Left ventricle myocardium superior (tissue), 1 donor: ENCODE measurements at regions not wholly inside any gene's neighbourhood (a gene's known extent, or its start where the extent isn't known, plus 50 kb on each side); places are given as distances from the start of the nearest gene placed in this dataset.

Experiments used
- ATAC-seq: fragments of 200-7000 bp; cut with Tn5 transposase; one replicate; pipeline ENCODE4 v1.9.1; 2020; ENCODE audit warnings: mild to moderate bottlenecking, moderate library complexity
- DNase-seq: peaks from one replicate; pipeline ENCODE4 v3.0.0-alpha.2; 2020
- intact Hi-C: fragments of 100-400 bp; cut with micrococcal nuclease; formaldehyde crosslinking; loops from one replicate; pipeline ENCODE4 v1.11.0; 2022
- donor health status: DM: no; HTN: yes; CAD: no; lungs with severe emphysema.

GRCh38 chr20:4602297-4602631, 84.0 kb upstream of the PRNP start:
- no peak for DNase-seq
- intact Hi-C loops, result no loop called here
- ATAC-seq, result peak; percentile 7

GRCh38 chr20:4601630-4602296, 84.5 kb upstream of the PRNP start:
- ATAC-seq, result peak; percentile 98
- intact Hi-C loops, result no loop called here
- DNase-seq, result peak; percentile 88

GRCh38 chr20:4600308-4601014, 85.8 kb upstream of the PRNP start:
- DNase-seq (no peak), ATAC-seq (no peak)
- intact Hi-C loops, result no loop called here

GRCh38 chr20:4597215-4597614, 89.0 kb upstream of the PRNP start:
- ATAC-seq (no peak), DNase-seq (no peak)
- intact Hi-C loops, result no loop called here

GRCh38 chr20:4593149-4593525, 93.1 kb upstream of the PRNP start:
- ATAC-seq (no peak), DNase-seq (no peak)
- intact Hi-C loops, result no loop called here

GRCh38 chr20:4592316-4593148, 93.7 kb upstream of the PRNP start:
- intact Hi-C loops, result no loop called here
- DNase-seq (peak; percentile 75), ATAC-seq (peak; percentile 92)

GRCh38 chr20:4591975-4592315, 94.3 kb upstream of the PRNP start:
- ATAC-seq (no peak), DNase-seq (no peak)
- intact Hi-C loops, result no loop called here

- ATAC-seq (no peak), DNase-seq (no peak)
Observed at GRCh38 chr20:4585758-4586157, 100.5 kb upstream of the PRNP start.

GRCh38 chr20:4585104-4585753, 101.0 kb upstream of the PRNP start:
- DNase-seq, result no peak
- intact Hi-C loops, result no loop called here
- ATAC-seq, result no peak

More at GRCh38 chr20:4585758-4586157, 100.5 kb upstream of the PRNP start:
- intact Hi-C loops, result no loop called here

- DNase-seq (no peak), ATAC-seq (no peak)
- intact Hi-C loops, result loop anchor here (5.0 kb wide), 1 partner anchor 332 kb away; no protein-coding TSS in a partner anchor
Observed at GRCh38 chr20:4584510-4584909, 101.7 kb upstream of the PRNP start.

- DNase-seq (no peak), ATAC-seq (no peak)
- intact Hi-C loops, result loop anchor here (5.0 kb wide), 1 partner anchor 330 kb away; no protein-coding TSS in a partner anchor
Observed at GRCh38 chr20:4581838-4582237, 104.4 kb upstream of the PRNP start.

GRCh38 chr20:4578375-4578774, 107.9 kb upstream of the PRNP start:
- intact Hi-C loops, result no loop called here
- ATAC-seq, result no peak

GRCh38 chr20:4574356-4574690, 111.9 kb upstream of the PRNP start:
- ATAC-seq, result no peak
- intact Hi-C loops, result no loop called here
- no peak for DNase-seq

More at GRCh38 chr20:4578375-4578774, 107.9 kb upstream of the PRNP start:
- DNase-seq, result no peak

- ATAC-seq, result no peak
- no peak for DNase-seq
- intact Hi-C loops, result no loop called here
Observed at GRCh38 chr20:4573564-4574355, 112.5 kb upstream of the PRNP start.

- no peak for DNase-seq
- intact Hi-C loops, result no loop called here
- ATAC-seq, result no peak
Observed at GRCh38 chr20:4571759-4572531, 114.3 kb upstream of the PRNP start.

- ATAC-seq (no peak), DNase-seq (no peak)
- intact Hi-C loops, result no loop called here
Observed at GRCh38 chr20:4569865-4570264, 116.4 kb upstream of the PRNP start.

GRCh38 chr20:4569092-4569491, 117.2 kb upstream of the PRNP start:
- no peak for DNase-seq
- intact Hi-C loops, result no loop called here
- no peak for ATAC-seq

- intact Hi-C loops, result no loop called here
- DNase-seq (no peak), ATAC-seq (no peak)
Observed at GRCh38 chr20:4568361-4568959, 117.8 kb upstream of the PRNP start.
